GM12878 (cell line): ENCODE measurements at regions not wholly inside any gene's neighbourhood (a gene's known extent, or its start where the extent isn't known, plus 50 kb on each side); places are given as distances from the start of the nearest gene placed in this dataset.

Source experiments
- CBX3 ChIP-seq: fragments of 200-600 bp; sonication (generic); IDR thresholded peaks from 2 replicates; pipeline ENCODE4 v1.6.1; 2016; ENCODE audit warnings: low read depth, borderline replicate concordance
- PKNOX1 ChIP-seq: fragments of 450-650 bp; IDR thresholded peaks from 2 replicates; pipeline ENCODE4 v1.6.1; 2016; ENCODE audit warnings: mild to moderate bottlenecking
- USF1 ChIP-seq: IDR thresholded peaks from 2 replicates; pipeline ENCODE4 v1.6.1; 2011; ENCODE audit warnings: borderline replicate concordance, low read depth, mild to moderate bottlenecking, moderate library complexity, mixed read lengths, low read length; ENCODE audit not compliant: insufficient read depth; ENCODE audit errors: extremely low read length
- ZBTB11 ChIP-seq: fragments of 450-650 bp; formaldehyde crosslinking; IDR thresholded peaks from 2 replicates; pipeline ENCODE4 v1.5.0; 2022; ENCODE audit warnings: mild to moderate bottlenecking, missing genetic modification characterization
- TF ChIP-seq, protein P1 (sequence below): fragments of 450-650 bp; formaldehyde crosslinking; IDR thresholded peaks from 2 replicates; pipeline ENCODE4 v1.4.0; 2022; ENCODE audit warnings: mild to moderate bottlenecking, moderate library complexity

- no peak for TF ChIP-seq ZBTB11 (CRISPR knock-in tag)
- no peak for TF ChIP-seq USF1
- TF ChIP-seq, protein P1, sequence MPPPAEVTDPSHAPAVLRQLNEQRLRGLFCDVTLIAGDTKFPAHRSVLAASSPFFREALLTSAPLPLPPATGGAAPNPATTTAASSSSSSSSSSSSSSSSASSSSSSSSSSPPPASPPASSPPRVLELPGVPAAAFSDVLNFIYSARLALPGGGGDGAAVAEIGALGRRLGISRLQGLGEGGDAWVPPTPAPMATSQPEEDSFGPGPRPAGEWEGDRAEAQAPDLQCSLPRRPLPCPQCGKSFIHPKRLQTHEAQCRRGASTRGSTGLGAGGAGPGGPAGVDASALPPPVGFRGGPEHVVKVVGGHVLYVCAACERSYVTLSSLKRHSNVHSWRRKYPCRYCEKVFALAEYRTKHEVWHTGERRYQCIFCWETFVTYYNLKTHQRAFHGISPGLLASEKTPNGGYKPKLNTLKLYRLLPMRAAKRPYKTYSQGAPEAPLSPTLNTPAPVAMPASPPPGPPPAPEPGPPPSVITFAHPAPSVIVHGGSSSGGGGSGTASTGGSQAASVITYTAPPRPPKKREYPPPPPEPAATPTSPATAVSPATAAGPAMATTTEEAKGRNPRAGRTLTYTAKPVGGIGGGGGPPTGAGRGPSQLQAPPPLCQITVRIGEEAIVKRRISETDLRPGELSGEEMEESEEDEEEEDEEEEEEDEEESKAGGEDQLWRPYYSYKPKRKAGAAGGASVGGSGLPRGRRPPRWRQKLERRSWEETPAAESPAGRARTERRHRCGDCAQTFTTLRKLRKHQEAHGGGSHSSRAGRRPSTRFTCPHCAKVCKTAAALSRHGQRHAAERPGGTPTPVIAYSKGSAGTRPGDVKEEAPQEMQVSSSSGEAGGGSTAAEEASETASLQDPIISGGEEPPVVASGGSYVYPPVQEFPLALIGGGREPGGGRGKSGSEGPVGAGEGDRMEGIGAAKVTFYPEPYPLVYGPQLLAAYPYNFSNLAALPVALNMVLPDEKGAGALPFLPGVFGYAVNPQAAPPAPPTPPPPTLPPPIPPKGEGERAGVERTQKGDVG, result no peak
- no peak for TF ChIP-seq PKNOX1
- no peak for TF ChIP-seq CBX3
Observed at GRCh38 chrX:65878456-65878855, 161.4 kb downstream of the VSIG4 start (continued).
